Testis (tissue), 2 donors: ENCODE measurements at regions not wholly inside any gene's neighbourhood (a gene's known extent, or its start where the extent isn't known, plus 50 kb on each side); places are given as distances from the start of the nearest gene placed in this dataset.

Experiments used
- CTCF ChIP-seq, 3 experiments: fragments of 450-650 bp in 2 of 3; fragments of 200-600 bp in 1 of 3; sonication (generic) in 1 of 3; IDR thresholded peaks; one replicate each; pipeline ENCODE4 v1.5.1; 2016 to 2019; ENCODE audit warnings: antibody characterized with exemption in 3 of 3, mild to moderate bottlenecking in 2 of 3, moderate library complexity in 1 of 3
- POLR2A ChIP-seq: fragments of 450-650 bp; IDR thresholded peaks from one replicate; pipeline ENCODE4 v1.6.1; 2017; ENCODE audit warnings: antibody characterized with exemption, mild to moderate bottlenecking, moderate library complexity

- TF ChIP-seq CTCF (IDR thresholded peaks at IDR 0.05) (no peak), POLR2A (no peak)
Observed at GRCh38 chr20:34175879-34176278, 63.8 kb upstream of the EIF2S2 start.
